ENCODE measurements at regions not wholly inside any gene's neighbourhood (a gene's known extent, or its start where the extent isn't known, plus 50 kb on each side); places are given as distances from the start of the nearest gene placed in this dataset.
"Not testable (repeated sequence)": the region's sequence is repeated elsewhere in the genome, so short reads cannot be mapped to it uniquely, and the experiment has no call there.

- DNase-seq = no peak
These were observed 888.8 kb downstream of the OTOL1 start for GRCh38 chr3:162385387-162385786.

GRCh38 chr3:162390891-162391290 is 894.3 kb downstream of the OTOL1 start:
- DNase-seq = no peak

- no peak for DNase-seq
These were observed 894.7 kb downstream of the OTOL1 start for GRCh38 chr3:162391301-162391700.

GRCh38 chr3:162395496-162395895 is 898.9 kb downstream of the OTOL1 start:
- no peak for DNase-seq

GRCh38 chr3:162398554-162398953 is 901.9 kb downstream of the OTOL1 start:
- DNase-seq = no peak

- no peak for DNase-seq
These were observed 904.1 kb downstream of the OTOL1 start for GRCh38 chr3:162400697-162401096.

- not testable (repeated sequence) for DNase-seq
These were observed 914.9 kb downstream of the OTOL1 start for GRCh38 chr3:162411556-162411955.

- DNase-seq = no peak
These were observed 925.1 kb downstream of the OTOL1 start for GRCh38 chr3:162421721-162422120.

GRCh38 chr3:162428192-162428591 is 931.6 kb downstream of the OTOL1 start:
- no peak for DNase-seq

GRCh38 chr3:162435750-162436149 is 939.1 kb downstream of the OTOL1 start:
- DNase-seq = no peak

GRCh38 chr3:162436826-162437225 is 940.2 kb downstream of the OTOL1 start:
- DNase-seq = no peak

- no peak for DNase-seq
These were observed 940.9 kb downstream of the OTOL1 start for GRCh38 chr3:162437480-162437879.

- DNase-seq = no peak
These were observed 945.1 kb downstream of the OTOL1 start for GRCh38 chr3:162441716-162442115.

- no peak for DNase-seq
These were observed 946.8 kb downstream of the OTOL1 start for GRCh38 chr3:162443376-162443775.

- no peak for DNase-seq
These were observed 972.2 kb downstream of the OTOL1 start for GRCh38 chr3:162468791-162469190.

- DNase-seq = no peak
These were observed 990.5 kb downstream of the OTOL1 start for GRCh38 chr3:162487138-162487537.

GRCh38 chr3:162489853-162490252 is 993.2 kb downstream of the OTOL1 start:
- no peak for DNase-seq

- DNase-seq = no peak
These were observed 995.3 kb downstream of the OTOL1 start for GRCh38 chr3:162491952-162492351.

GRCh38 chr3:162492446-162493081 is 996.0 kb downstream of the OTOL1 start:
- DNase-seq = no peak

- DNase-seq = no peak
These were observed 1002.0 kb downstream of the OTOL1 start for GRCh38 chr3:162498626-162499025.

- DNase-seq = no peak
These were observed 1010.8 kb downstream of the OTOL1 start for GRCh38 chr3:162507397-162507796.

GRCh38 chr3:162512488-162512887 is 1015.9 kb downstream of the OTOL1 start:
- DNase-seq = no peak

- no peak for DNase-seq
These were observed 1020.5 kb downstream of the OTOL1 start for GRCh38 chr3:162517110-162517509.

- DNase-seq = no peak
These were observed 1025.1 kb downstream of the OTOL1 start for GRCh38 chr3:162521669-162522068.

Data from nucleus accumbens (tissue), 56 donors.